ENCODE measurements at regions not wholly inside any gene's neighbourhood (a gene's known extent, or its start where the extent isn't known, plus 50 kb on each side); places are given as distances from the start of the nearest gene placed in this dataset.

- Mint-ChIP-seq H3K4me3 (ENCODE audit: unreplicated experiment) (no peak overlapping the region), H3K27ac (ENCODE audit: unreplicated experiment) (no peak overlapping the region), H3K36me3 (ENCODE audit: low read depth) (no peaks in the 10 kb centered on the region), H3K4me1 (ENCODE audit: low read depth) (no peaks in the 10 kb centered on the region), H3K27me3 (ENCODE audit: low read depth) (peaks cover 22% of the 10 kb centered on the region), H3K9me3 (ENCODE audit: low read depth) (peaks cover 5% of the 10 kb centered on the region)
- no peak for DNase-seq (ENCODE audit: low spot score)
- no peak for TF ChIP-seq CTCF (IDR thresholded peaks at IDR 0.05)
Observed at GRCh38 chr11:112899235-112900006, 61.8 kb upstream of the NCAM1 start.

- Mint-ChIP-seq H3K36me3 (ENCODE audit: low read depth) (no peaks in the 10 kb centered on the region), H3K4me3 (ENCODE audit: unreplicated experiment) (no peak overlapping the region), H3K27ac (ENCODE audit: unreplicated experiment) (no peak overlapping the region), H3K4me1 (ENCODE audit: low read depth) (no peaks in the 10 kb centered on the region), H3K9me3 (ENCODE audit: low read depth) (peaks cover 5% of the 10 kb centered on the region), H3K27me3 (ENCODE audit: low read depth) (peaks cover 23% of the 10 kb centered on the region)
- TF ChIP-seq CTCF (IDR thresholded peaks at IDR 0.05) = no peak
- no peak for DNase-seq (ENCODE audit: low spot score)
Observed at GRCh38 chr11:112901924-112902323, 59.3 kb upstream of the NCAM1 start.

- TF ChIP-seq CTCF (IDR thresholded peaks at IDR 0.05) = no peak
- Mint-ChIP-seq H3K4me1 (ENCODE audit: low read depth) (no peaks in the 10 kb centered on the region), H3K4me3 (ENCODE audit: unreplicated experiment) (no peak overlapping the region), H3K9me3 (ENCODE audit: low read depth) (peaks cover 5% of the 10 kb centered on the region), H3K27me3 (ENCODE audit: low read depth) (peaks cover 27% of the 10 kb centered on the region), H3K36me3 (ENCODE audit: low read depth) (no peaks in the 10 kb centered on the region), H3K27ac (ENCODE audit: unreplicated experiment) (no peak overlapping the region)
- no peak for DNase-seq (ENCODE audit: low spot score)
Observed at GRCh38 chr11:112902361-112903011, 58.7 kb upstream of the NCAM1 start.

- H3K9me3 Mint-ChIP-seq (ENCODE audit: low read depth) = peaks cover 5% of the 10 kb centered on the region
- no peak for TF ChIP-seq CTCF (IDR thresholded peaks at IDR 0.05)
- no peak for DNase-seq (ENCODE audit: low spot score)
- H3K36me3 Mint-ChIP-seq (ENCODE audit: low read depth) = no peaks in the 10 kb centered on the region
- H3K27me3 Mint-ChIP-seq (ENCODE audit: low read depth) = peaks cover 35% of the 10 kb centered on the region
- no peak overlapping the region for H3K4me3 Mint-ChIP-seq (ENCODE audit: unreplicated experiment)
- no peaks in the 10 kb centered on the region for H3K4me1 Mint-ChIP-seq (ENCODE audit: low read depth)
- H3K27ac Mint-ChIP-seq (ENCODE audit: unreplicated experiment) = no peak overlapping the region
Observed at GRCh38 chr11:112903340-112903739, 57.9 kb upstream of the NCAM1 start.

- H3K4me3 Mint-ChIP-seq (ENCODE audit: unreplicated experiment) = no peak overlapping the region
- TF ChIP-seq CTCF (IDR thresholded peaks at IDR 0.05) = no peak
- H3K27me3 Mint-ChIP-seq (ENCODE audit: low read depth) = peaks cover 31% of the 10 kb centered on the region
Observed at GRCh38 chr11:112911124-112911523, 50.1 kb upstream of the NCAM1 start.

More at GRCh38 chr11:112911124-112911523, 50.1 kb upstream of the NCAM1 start:
- no peaks in the 10 kb centered on the region for H3K4me1 Mint-ChIP-seq (ENCODE audit: low read depth)
- H3K27ac Mint-ChIP-seq (ENCODE audit: unreplicated experiment) = no peak overlapping the region
- H3K36me3 Mint-ChIP-seq (ENCODE audit: low read depth) = no peaks in the 10 kb centered on the region
- peaks cover 4% of the 10 kb centered on the region for H3K9me3 Mint-ChIP-seq (ENCODE audit: low read depth)
- DNase-seq (ENCODE audit: low spot score) = no peak

All from chondrocyte (in vitro differentiated cells).